ENCODE measurements at regions not wholly inside any gene's neighbourhood (a gene's known extent, or its start where the extent isn't known, plus 50 kb on each side); places are given as distances from the start of the nearest gene placed in this dataset.

DNA sequence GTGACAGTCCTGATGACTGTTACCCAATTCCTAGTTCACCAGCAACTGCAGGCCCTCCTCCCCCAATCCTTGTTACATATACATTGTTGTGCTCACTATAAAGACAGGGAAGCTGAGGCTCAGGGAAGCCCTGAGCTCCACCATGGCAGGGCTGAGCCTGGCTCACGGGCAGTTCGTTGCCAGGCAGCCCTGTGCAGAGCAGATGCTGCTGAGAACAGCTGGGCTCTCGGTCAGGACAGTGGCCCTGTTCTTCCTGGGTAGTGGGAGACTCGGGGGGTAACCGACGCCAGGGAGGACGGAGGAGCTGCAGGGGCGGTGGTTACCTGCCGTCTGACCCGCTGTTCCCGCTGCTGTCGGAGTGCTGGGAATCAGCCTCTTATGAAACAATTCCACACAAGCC is 80.9 kb upstream of the ZNF469 start:
- ChIA-PET POLR2A (ENCODE audit: low non-redundant PET) (no interaction called here), CTCF (no interaction called here)
- H3K9me3 ChIP-seq (ENCODE audit: low read depth, low read length, poor library complexity, severe bottlenecking): no peaks in the 10 kb centered on the region
- TF ChIP-seq EZH2 (IDR thresholded peaks at IDR 0.05; ENCODE audit: borderline replicate concordance, low read depth, low read length, poor library complexity, severe bottlenecking): no peak
- no peak for TF ChIP-seq CTCF (conservative IDR thresholded peaks at IDR 0.05; ENCODE audit: low read depth, low read length)
- intact Hi-C loops (cut with micrococcal nuclease; ENCODE audit: unreplicated experiment): no loop called here
- H3K4me3 ChIP-seq (ENCODE audit: low read depth, low read length, poor library complexity, severe bottlenecking): no peak overlapping the region
- no TSS peak for BruUV-seq (replicated peaks)
- H3K27me3 ChIP-seq (replicated peaks; ENCODE audit: insufficient read depth, low read depth, low read length, poor library complexity): peaks cover 12% of the 10 kb centered on the region
- H3K27ac ChIP-seq (ENCODE audit: low read depth, low read length, poor library complexity, severe bottlenecking): no peak overlapping the region
- H3K4me1 ChIP-seq (ENCODE audit: insufficient read depth, low read length, poor library complexity, severe bottlenecking): no peaks in the 10 kb centered on the region
- no peak for DNase-seq (ENCODE audit: low spot score)
- H3K36me3 ChIP-seq (ENCODE audit: insufficient read depth, low read length, poor library complexity, severe bottlenecking): no peaks in the 10 kb centered on the region

DNA sequence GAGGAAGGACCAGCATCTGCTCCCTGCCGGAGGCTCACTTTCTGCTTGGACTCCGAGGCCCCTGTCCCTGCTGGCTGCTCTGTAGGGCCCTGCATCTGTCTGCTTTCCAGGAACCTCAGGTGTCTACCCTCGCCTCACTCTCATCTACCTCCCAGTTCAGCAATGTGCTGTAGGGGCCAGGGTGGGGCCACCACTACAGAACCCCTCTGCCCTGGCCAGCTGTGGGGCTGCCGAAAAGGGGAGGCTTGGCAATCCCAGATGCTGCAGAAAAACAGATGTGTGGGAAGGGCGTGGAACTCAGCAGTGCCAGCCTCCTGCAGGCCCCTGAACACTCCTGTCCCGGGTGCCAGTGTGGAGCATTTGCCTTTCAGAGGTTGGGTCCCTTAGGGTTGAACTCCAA is 80.1 kb upstream of the ZNF469 start:
- TF ChIP-seq CTCF (conservative IDR thresholded peaks at IDR 0.05; ENCODE audit: low read depth, low read length) (no peak), EZH2 (IDR thresholded peaks at IDR 0.05; ENCODE audit: borderline replicate concordance, low read depth, low read length, poor library complexity, severe bottlenecking) (no peak)
- intact Hi-C loops (cut with micrococcal nuclease; ENCODE audit: unreplicated experiment): no loop called here
- BruUV-seq (replicated peaks): no TSS peak
- no peaks in the 10 kb centered on the region for H3K4me1 ChIP-seq (ENCODE audit: insufficient read depth, low read length, poor library complexity, severe bottlenecking)
- H3K9me3 ChIP-seq (ENCODE audit: low read depth, low read length, poor library complexity, severe bottlenecking): no peaks in the 10 kb centered on the region
- H3K27me3 ChIP-seq (replicated peaks; ENCODE audit: insufficient read depth, low read depth, low read length, poor library complexity): peaks cover 10% of the 10 kb centered on the region
- no peak for DNase-seq (ENCODE audit: low spot score)
- CTCF ChIA-PET: no interaction called here
- no peak overlapping the region for H3K27ac ChIP-seq (ENCODE audit: low read depth, low read length, poor library complexity, severe bottlenecking)
- POLR2A ChIA-PET (ENCODE audit: low non-redundant PET): no interaction called here
- no peak overlapping the region for H3K4me3 ChIP-seq (ENCODE audit: low read depth, low read length, poor library complexity, severe bottlenecking)
- H3K36me3 ChIP-seq (ENCODE audit: insufficient read depth, low read length, poor library complexity, severe bottlenecking): no peaks in the 10 kb centered on the region

- BruUV-seq (replicated peaks): no TSS peak
- H3K4me1 ChIP-seq (ENCODE audit: insufficient read depth, low read length, poor library complexity, severe bottlenecking): no peaks in the 10 kb centered on the region
- no peak overlapping the region for H3K4me3 ChIP-seq (ENCODE audit: low read depth, low read length, poor library complexity, severe bottlenecking)
- TF ChIP-seq CTCF (conservative IDR thresholded peaks at IDR 0.05; ENCODE audit: low read depth, low read length) (no peak), EZH2 (IDR thresholded peaks at IDR 0.05; ENCODE audit: borderline replicate concordance, low read depth, low read length, poor library complexity, severe bottlenecking) (no peak)
- H3K27me3 ChIP-seq (replicated peaks; ENCODE audit: insufficient read depth, low read depth, low read length, poor library complexity): peaks cover 5% of the 10 kb centered on the region
- no peak overlapping the region for H3K27ac ChIP-seq (ENCODE audit: low read depth, low read length, poor library complexity, severe bottlenecking)
- intact Hi-C loops (cut with micrococcal nuclease; ENCODE audit: unreplicated experiment): no loop called here
- H3K36me3 ChIP-seq (ENCODE audit: insufficient read depth, low read length, poor library complexity, severe bottlenecking): no peaks in the 10 kb centered on the region
- no peak for DNase-seq (ENCODE audit: low spot score)
- CTCF ChIA-PET: no interaction called here
- POLR2A ChIA-PET (ENCODE audit: low non-redundant PET): no interaction called here
- H3K9me3 ChIP-seq (ENCODE audit: low read depth, low read length, poor library complexity, severe bottlenecking): no peaks in the 10 kb centered on the region
Measured at GRCh38 chr16:88303405-88303804, 79.4 kb upstream of the ZNF469 start.

Data from A673 (cell line).